GM10266 (cell line): ENCODE measurements at regions not wholly inside any gene's neighbourhood (a gene's known extent, or its start where the extent isn't known, plus 50 kb on each side); places are given as distances from the start of the nearest gene placed in this dataset.
A peak's percentile ranks its signal among the peaks of the same experiment; 100 is the strongest.

Experiments
- DNase-seq: peaks from one replicate; pipeline ENCODE4 v3.0.0; 2012; ENCODE audit errors: extremely low spot score
- TF ChIP-seq, protein P1 (sequence below): IDR thresholded peaks from 2 replicates; pipeline ENCODE4 v1.5.1; 2012; ENCODE audit warnings: mild to moderate bottlenecking, low read depth; ENCODE audit not compliant: control insufficient read depth, insufficient read depth; ENCODE audit errors: missing control alignments

DNA sequence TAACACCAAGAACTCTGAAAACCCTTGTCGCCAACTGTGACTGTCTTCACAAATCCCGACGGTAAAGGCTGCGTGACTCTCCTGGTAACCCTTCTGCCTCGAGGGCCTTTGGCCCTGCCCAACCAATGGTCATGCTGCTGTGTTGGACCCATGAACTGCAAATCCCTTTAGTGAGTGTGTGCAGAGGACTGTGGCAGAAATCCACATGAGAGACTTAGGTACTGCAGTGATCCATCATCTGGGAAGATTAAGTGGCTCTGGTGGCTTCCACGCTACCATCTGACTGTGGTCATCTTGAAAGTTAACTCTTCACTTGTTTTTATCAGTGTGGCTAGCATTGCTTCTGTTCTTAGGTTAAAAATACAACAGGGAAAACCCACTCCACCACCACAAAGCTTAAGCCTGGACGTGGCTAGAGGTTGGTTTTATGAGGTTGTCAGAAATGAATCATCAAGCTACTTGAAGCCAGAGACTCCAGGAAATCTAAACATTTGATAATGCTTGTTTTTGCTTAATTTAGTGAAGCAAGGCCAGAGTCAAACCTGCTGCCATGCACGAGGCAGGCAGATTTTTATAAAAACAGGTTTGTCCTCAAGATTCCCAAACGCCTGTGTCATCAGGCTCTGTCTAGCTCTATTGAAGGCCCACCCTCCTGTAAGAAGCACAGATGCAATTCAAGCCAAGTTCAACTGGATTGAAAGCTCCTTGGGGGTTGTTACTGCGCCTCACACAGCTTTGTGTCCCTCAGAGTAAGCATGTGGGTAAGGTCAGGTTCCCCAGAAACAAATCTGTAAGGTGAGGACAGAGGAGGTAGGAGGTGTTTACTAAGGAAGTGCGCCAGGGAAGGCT, 52.7 kb upstream of the ERCC6L2 start:
- TF ChIP-seq, protein P1, sequence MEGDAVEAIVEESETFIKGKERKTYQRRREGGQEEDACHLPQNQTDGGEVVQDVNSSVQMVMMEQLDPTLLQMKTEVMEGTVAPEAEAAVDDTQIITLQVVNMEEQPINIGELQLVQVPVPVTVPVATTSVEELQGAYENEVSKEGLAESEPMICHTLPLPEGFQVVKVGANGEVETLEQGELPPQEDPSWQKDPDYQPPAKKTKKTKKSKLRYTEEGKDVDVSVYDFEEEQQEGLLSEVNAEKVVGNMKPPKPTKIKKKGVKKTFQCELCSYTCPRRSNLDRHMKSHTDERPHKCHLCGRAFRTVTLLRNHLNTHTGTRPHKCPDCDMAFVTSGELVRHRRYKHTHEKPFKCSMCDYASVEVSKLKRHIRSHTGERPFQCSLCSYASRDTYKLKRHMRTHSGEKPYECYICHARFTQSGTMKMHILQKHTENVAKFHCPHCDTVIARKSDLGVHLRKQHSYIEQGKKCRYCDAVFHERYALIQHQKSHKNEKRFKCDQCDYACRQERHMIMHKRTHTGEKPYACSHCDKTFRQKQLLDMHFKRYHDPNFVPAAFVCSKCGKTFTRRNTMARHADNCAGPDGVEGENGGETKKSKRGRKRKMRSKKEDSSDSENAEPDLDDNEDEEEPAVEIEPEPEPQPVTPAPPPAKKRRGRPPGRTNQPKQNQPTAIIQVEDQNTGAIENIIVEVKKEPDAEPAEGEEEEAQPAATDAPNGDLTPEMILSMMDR: no peak
- DNase-seq: peak; percentile 63

DNA sequence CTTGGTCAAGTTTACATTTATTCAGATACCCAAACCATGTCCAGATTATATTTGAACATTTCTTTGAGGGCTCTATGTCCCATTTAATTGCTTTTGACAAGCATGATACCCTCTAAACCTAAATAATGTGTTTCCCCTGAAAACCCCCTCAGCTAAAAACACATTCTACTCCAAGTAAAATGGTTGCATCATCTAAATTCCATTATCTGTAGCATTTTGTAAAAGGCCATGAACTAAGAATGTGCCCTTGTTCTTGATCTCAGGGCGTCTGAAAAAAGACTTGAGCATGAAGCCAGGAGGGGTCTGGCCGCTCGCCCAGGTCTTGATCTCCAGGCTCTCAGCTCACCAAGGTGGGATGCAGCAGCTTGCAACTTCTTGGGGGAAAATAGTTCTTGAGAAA, 53.5 kb upstream of the ERCC6L2 start:
- TF ChIP-seq, protein P1: no peak
- DNase-seq: no peak

DNA sequence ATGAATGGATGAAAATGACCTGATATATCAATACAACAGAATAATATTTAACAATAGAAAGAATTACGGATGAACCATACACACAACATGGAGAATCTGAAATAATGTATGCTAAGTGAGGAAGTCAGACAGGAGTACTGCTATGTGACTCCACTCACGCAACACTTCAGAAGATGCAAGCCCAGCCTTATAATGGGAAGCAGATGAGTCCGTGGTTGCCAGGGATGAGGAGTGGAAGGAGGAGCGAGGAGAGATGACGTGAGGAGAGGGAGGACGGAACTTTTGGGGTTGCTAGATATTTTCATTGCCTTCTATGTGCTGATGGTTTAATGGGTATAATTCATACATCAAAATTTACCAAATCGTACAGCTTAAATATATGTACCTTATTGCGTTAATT, 55.4 kb upstream of the ERCC6L2 start:
- TF ChIP-seq, protein P1: no peak
- no peak for DNase-seq

DNA sequence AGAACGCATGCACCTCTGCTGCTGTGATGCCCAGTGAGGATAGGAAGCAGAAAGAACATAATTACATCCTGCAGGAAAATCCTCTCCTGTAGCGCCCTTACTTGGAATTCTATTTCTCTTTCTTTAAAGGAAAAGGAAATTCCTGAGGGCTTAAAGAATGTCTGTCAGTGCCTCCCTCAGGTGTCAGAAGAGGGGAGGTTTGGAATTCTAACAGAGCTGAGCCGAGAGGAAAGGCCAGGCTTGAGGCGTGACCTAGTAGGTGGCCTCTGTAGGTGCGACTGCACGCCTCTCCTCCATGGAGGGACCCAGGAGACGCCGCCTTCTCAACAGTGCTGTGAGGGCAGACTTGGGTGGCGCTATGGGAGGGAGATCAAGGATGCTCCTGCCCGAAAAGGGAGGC, 55.9 kb upstream of the ERCC6L2 start:
- TF ChIP-seq, protein P1: no peak
- DNase-seq: no peak

DNA sequence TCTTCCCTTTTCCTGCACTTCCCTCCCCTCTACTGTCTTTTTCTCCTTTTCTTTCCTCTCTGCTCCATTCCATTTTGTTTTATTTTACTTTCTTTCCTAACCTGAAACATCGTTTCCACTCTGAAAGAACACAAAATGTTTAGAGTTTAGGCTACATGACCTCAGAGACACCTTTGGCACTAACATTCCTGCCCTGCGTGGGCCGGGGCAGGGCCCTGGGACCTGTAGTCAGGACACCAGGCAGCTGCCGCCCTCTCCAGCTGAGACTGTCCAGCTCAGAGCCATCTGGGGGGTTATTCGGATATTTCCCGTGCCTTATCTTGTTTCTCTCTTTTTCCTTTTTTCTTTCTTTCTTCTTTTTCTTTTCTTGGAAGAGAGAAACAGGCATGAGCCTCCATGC, 58.3 kb upstream of the ERCC6L2 start:
- no peak for DNase-seq
- TF ChIP-seq, protein P1: no peak

DNA sequence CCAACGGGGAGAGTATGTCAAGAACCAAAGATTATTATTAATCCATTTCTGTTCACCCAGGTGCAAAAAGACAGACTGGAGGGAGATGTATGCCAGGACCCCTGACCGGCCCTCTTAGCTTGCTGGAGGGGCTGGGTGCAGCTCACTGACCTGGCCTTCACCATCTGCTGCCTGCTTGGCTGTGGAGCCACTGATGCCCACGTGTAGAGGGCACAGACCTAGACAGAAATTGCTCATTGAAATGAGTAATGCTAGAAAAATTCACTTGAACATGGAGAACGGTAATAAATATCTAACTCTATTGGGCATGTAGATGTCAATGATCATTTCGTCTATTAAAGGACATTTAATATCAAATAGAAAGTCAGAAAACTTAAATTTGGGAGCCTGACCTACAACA, 58.8 kb upstream of the ERCC6L2 start:
- no peak for DNase-seq
- TF ChIP-seq, protein P1: no peak

DNA sequence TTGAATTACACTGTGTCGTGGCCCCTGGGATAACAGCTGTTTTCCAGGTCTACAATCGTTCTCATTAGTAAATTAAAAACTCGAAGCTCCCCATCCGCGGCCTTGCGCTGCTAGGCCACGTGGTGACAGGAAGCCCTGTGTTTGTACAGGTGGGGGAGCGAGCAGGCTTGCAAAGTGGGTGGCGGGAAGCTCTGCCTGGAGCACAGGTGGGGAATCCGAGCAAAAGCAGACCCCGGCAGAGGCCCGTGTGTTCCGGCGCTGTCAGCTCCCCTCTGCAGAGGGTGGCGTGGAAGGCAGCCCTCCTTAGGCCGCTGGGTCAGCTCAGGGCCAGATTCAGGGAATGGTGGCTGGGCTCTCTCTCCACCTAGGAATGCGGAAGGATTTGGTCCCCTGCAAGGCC, 59.5 kb upstream of the ERCC6L2 start:
- TF ChIP-seq, protein P1: no peak
- no peak for DNase-seq
